ENCODE measurements at regions not wholly inside any gene's neighbourhood (a gene's known extent, or its start where the extent isn't known, plus 50 kb on each side); places are given as distances from the start of the nearest gene placed in this dataset.

GRCh38 chr3:6622260-6622659 is 238.7 kb upstream of the GRM7 start:
- TF ChIP-seq CTCF (IDR thresholded peaks at IDR 0.05; ENCODE audit: borderline replicate concordance, extremely low read depth, low read length, poor library complexity, severe bottlenecking) (no peak), EZH2 (IDR thresholded peaks at IDR 0.05; ENCODE audit: borderline replicate concordance, low read depth, low read length, severe bottlenecking) (no peak)

All from DND-41 (cell line).